Natural killer cell (primary cell): ENCODE measurements at regions not wholly inside any gene's neighbourhood (a gene's known extent, or its start where the extent isn't known, plus 50 kb on each side); places are given as distances from the start of the nearest gene placed in this dataset.
"Not testable (repeated sequence)": the region's sequence is repeated elsewhere in the genome, so short reads cannot be mapped to it uniquely, and the experiment has no call there.

Experiments
- ATAC-seq, 3 donors: fragments of 150-1000 bp in 2 of 3; fragments of 200-7000 bp in 1 of 3; cut with Tn5 transposase; 1 replicate in 1 of 3; 2 replicates in 2 of 3; pipeline ENCODE4 v1.10.0; 2021; ENCODE audit warnings: mild to moderate bottlenecking in 2 of 3, moderate library complexity in 2 of 3
- DNase-seq, 2 donors: peaks; one replicate each; pipeline versions ENCODE4 v3.0.0 to v3.0.0-alpha.2; 2013 to 2021; ENCODE audit warnings: mixed read lengths in 1 of 2
- H3K27ac ChIP-seq: one replicate; pipeline ENCODE4 v1.5.1; 2013; ENCODE audit warnings: mild to moderate bottlenecking, low read length
- H3K27me3 ChIP-seq: one replicate; pipeline ENCODE4 v1.6.1; 2013; ENCODE audit warnings: low read length; ENCODE audit not compliant: control insufficient read depth, insufficient read depth
- H3K36me3 ChIP-seq: one replicate; pipeline ENCODE4 v1.6.1; 2013; ENCODE audit warnings: low read length; ENCODE audit not compliant: control insufficient read depth, insufficient read depth
- H3K4me1 ChIP-seq: one replicate; pipeline ENCODE4 v1.6.1; 2013; ENCODE audit warnings: low read length; ENCODE audit not compliant: control insufficient read depth, insufficient read depth
- H3K4me3 ChIP-seq: one replicate; pipeline ENCODE4 v1.5.1; 2013; ENCODE audit warnings: low read length
- H3K9me3 ChIP-seq: one replicate; pipeline ENCODE4 v1.6.1; 2013; ENCODE audit warnings: low read length; ENCODE audit not compliant: control insufficient read depth, insufficient read depth
- H3K27ac Mint-ChIP-seq, 2 donors: one replicate each; pipeline ENCODE4 v1.8.0; 2022; ENCODE audit warnings: mild to moderate bottlenecking in 2 of 2, mixed read lengths in 2 of 2, moderate library complexity in 1 of 2
- H3K27me3 Mint-ChIP-seq, 2 donors: one replicate each; pipeline ENCODE4 v1.8.0; 2022; ENCODE audit warnings: low read depth in 2 of 2, mixed read lengths in 2 of 2
- H3K36me3 Mint-ChIP-seq: one replicate; pipeline ENCODE4 v1.8.0; 2022; ENCODE audit warnings: mixed read lengths
- H3K4me1 Mint-ChIP-seq, 2 donors: one replicate each; pipeline ENCODE4 v1.8.0; 2022; ENCODE audit warnings: mixed read lengths in 2 of 2
- H3K4me3 Mint-ChIP-seq: one replicate; pipeline ENCODE4 v1.8.0; 2022; ENCODE audit warnings: mild to moderate bottlenecking, moderate library complexity, mixed read lengths
- H3K9me3 Mint-ChIP-seq, 2 donors: one replicate each; pipeline ENCODE4 v1.8.0; 2022; ENCODE audit warnings: mixed read lengths in 2 of 2
- CTCF ChIP-seq: fragments of 200-600 bp; IDR thresholded peaks from one replicate; pipeline ENCODE4 v1.8.0; 2022; ENCODE audit warnings: antibody characterized with exemption
- WGBS: methylation state at CpG from one replicate; pipeline ENCODE4 v1.1.7; 2013; ENCODE audit warnings: missing lambda C conversion rate; ENCODE audit not compliant: insufficient coverage; 5-methylcytosine and 5-hydroxymethylcytosine counted together
- intact Hi-C: fragments of 100-400 bp; cut with micrococcal nuclease; formaldehyde crosslinking; loops from one replicate; pipeline ENCODE4 v1.14.2; 2022

DNA sequence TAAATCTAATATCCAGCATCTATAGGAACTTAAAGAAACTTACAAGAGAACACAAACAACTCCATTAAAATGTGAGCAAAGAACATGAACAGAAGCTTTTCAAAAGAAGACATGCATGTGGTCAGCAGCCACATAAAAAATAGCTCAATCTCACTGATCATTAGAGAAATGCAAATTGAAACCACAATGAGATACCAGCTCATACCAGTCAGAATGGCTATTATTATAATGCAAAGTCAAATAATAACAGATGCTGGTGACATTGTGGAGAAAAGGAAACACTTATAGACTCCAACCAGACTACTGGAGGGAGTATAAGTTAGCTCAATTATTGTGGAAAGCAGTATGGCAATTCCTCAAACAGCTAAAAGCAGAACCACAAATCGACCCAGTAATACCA lies 1314.5 kb downstream of the XPNPEP1 start:
- WGBS: no CpG with 5 or more reads among the region's 1 CpG
- Histone ChIP-seq H3K4me3 (no peak overlapping the region), H3K9me3 (no peaks in the 10 kb centered on the region), H3K36me3 (no peaks in the 10 kb centered on the region), H3K4me1 (no peaks in the 10 kb centered on the region), H3K27ac (no peak overlapping the region), H3K27me3 (no peaks in the 10 kb centered on the region)
- Mint-ChIP-seq H3K27ac (no peak overlapping the region), H3K36me3 (peaks cover 8% of the 10 kb centered on the region), H3K4me1 (no peaks in the 10 kb centered on the region), H3K27me3 (no peaks in the 10 kb centered on the region), H3K4me3 (no peak overlapping the region), H3K9me3 (peaks cover 2 to 10% of the 10 kb centered on the region in 2 donors)
- DNase-seq (no peak), ATAC-seq (no peak)
- intact Hi-C loops: no loop called here
- no peak for TF ChIP-seq CTCF

DNA sequence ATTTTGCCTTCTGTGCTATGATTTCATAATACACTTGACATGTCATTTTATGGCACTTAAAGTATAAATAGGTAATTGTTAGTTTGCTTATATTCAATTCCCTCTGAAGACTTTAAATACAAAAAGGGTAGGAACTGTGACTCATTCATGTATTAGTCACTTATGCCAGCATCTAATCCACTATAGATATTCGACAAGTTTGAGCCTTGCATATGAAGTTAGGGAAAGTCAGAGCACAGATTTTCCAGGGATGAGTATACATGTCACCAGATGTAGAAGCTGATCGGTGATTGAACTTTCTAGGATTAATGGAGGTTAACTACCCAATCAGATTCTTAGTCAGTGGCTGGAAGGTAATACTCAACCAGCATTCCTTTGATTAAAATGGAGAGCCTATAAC lies 1321.5 kb downstream of the XPNPEP1 start:
- Histone ChIP-seq H3K36me3 (no peaks in the 10 kb centered on the region), H3K9me3 (no peaks in the 10 kb centered on the region), H3K4me1 (no peaks in the 10 kb centered on the region), H3K27me3 (no peaks in the 10 kb centered on the region), H3K27ac (no peak overlapping the region), H3K4me3 (no peak overlapping the region)
- no peak for TF ChIP-seq CTCF
- Mint-ChIP-seq H3K27me3 (no peaks in the 10 kb centered on the region), H3K36me3 (no peaks in the 10 kb centered on the region), H3K4me1 (no peaks in the 10 kb centered on the region), H3K9me3 (peaks cover 4 to 5% of the 10 kb centered on the region in 2 donors), H3K27ac (no peak overlapping the region), H3K4me3 (no peak overlapping the region)
- intact Hi-C loops: no loop called here
- DNase-seq: no peak
- no peak for ATAC-seq
- WGBS: 90% methylated on average over 2 of the region's 2 CpGs

GRCh38 chr10:108600511-108600910 lies 1322.8 kb downstream of the XPNPEP1 start:
- H3K27me3 Mint-ChIP-seq, intact Hi-C loops, H3K4me3 ChIP-seq, H3K4me1 ChIP-seq, DNase-seq, H3K27me3 ChIP-seq, H3K4me3 Mint-ChIP-seq, H3K36me3 Mint-ChIP-seq, H3K27ac ChIP-seq, H3K9me3 ChIP-seq, H3K9me3 Mint-ChIP-seq, H3K4me1 Mint-ChIP-seq, ATAC-seq, H3K36me3 ChIP-seq, H3K27ac Mint-ChIP-seq: not testable (repeated sequence)
- 74% methylated on average over 4 of the region's 4 CpGs for WGBS

GRCh38 chr10:108599317-108599716 lies 1324.0 kb downstream of the XPNPEP1 start:
- H3K36me3 Mint-ChIP-seq, H3K36me3 ChIP-seq, H3K4me1 ChIP-seq, H3K4me3 Mint-ChIP-seq, H3K9me3 ChIP-seq, H3K4me3 ChIP-seq, H3K27ac ChIP-seq, H3K27me3 Mint-ChIP-seq, ATAC-seq, H3K4me1 Mint-ChIP-seq, H3K9me3 Mint-ChIP-seq, H3K27me3 ChIP-seq, H3K27ac Mint-ChIP-seq, DNase-seq, intact Hi-C loops: not testable (repeated sequence)
- WGBS: 61% methylated on average over 9 of the region's 11 CpGs

GRCh38 chr10:108598831-108599230 lies 1324.5 kb downstream of the XPNPEP1 start:
- Histone ChIP-seq H3K27ac (no peak overlapping the region), H3K36me3 (no peaks in the 10 kb centered on the region), H3K4me1 (no peaks in the 10 kb centered on the region), H3K4me3 (no peak overlapping the region), H3K27me3 (no peaks in the 10 kb centered on the region), H3K9me3 (no peaks in the 10 kb centered on the region)
- H3K36me3 Mint-ChIP-seq: no peaks in the 10 kb centered on the region
- TF ChIP-seq CTCF: no peak
- no peak overlapping the region for H3K27ac Mint-ChIP-seq
- intact Hi-C loops: no loop called here
- no peak for DNase-seq
- no peak for ATAC-seq
- no peaks in the 10 kb centered on the region for H3K27me3 Mint-ChIP-seq
- H3K4me3 Mint-ChIP-seq: no peak overlapping the region
- peaks cover 0 to 6% of the 10 kb centered on the region in 2 donors for H3K9me3 Mint-ChIP-seq
- no peaks in the 10 kb centered on the region for H3K4me1 Mint-ChIP-seq
